Left renal cortex interstitium (tissue), 4 donors: ENCODE measurements at regions not wholly inside any gene's neighbourhood (a gene's known extent, or its start where the extent isn't known, plus 50 kb on each side); places are given as distances from the start of the nearest gene placed in this dataset.
"Not testable (repeated sequence)": the region's sequence is repeated elsewhere in the genome, so short reads cannot be mapped to it uniquely, and the experiment has no call there.

ENCODE experiments used
- DNase-seq, 4 donors: peaks; one replicate each; pipeline ENCODE4 v3.0.0-alpha.2; 2013; ENCODE audit warnings: low read depth in 4 of 4, low spot score in 2 of 4, missing footprints in 1 of 4

DNA sequence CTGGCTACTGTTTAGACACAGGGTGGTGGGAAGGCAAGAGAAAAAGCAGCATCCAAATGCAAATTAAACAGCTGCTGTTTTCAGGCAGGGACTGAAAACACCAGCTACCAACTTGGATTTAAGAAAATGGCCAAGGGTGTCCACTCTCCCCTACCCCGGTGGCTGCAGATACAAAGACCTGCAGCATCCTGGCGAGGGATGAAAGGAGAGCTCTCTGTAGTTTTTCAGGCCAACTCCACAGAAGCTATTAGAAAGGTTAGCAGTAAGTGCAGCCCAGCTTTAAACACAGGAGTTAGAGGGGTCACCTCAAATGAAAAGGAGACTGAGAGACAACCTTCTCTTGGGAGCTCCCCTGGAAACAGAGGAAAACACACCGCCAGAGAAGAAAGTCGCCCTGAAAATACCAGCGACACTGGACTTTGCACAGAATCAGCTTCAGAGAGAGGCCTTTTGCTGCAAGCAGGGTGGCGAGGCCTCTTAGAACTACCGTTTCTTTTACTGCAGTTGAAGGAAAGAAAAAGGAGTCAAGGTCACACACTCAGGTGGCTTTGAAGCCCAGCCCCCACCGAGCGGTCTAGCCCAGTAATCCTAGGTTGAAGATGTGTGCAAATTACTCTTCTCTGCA is 74.4 kb upstream of the TIAM1 start:
- DNase-seq: no peak

DNA sequence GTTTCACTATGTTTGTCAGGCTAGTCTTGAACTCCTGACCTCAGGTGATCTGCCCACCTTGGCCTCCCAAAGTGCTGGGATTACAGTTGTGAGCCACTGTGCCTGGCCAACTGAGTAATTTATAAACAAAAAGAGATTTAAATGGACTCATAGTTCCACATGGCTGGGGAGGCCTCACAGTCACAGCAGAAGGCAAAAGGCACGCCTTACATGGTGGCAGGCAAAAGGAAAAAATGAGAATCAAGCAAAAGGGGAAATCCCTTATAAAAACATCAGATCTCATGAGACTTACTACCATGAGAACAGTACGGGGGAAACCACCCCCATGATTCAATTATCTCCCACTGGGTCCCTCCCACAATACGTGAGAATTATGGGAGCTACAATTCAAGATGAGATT is 73.2 kb upstream of the TIAM1 start:
- not testable (repeated sequence) for DNase-seq

DNA sequence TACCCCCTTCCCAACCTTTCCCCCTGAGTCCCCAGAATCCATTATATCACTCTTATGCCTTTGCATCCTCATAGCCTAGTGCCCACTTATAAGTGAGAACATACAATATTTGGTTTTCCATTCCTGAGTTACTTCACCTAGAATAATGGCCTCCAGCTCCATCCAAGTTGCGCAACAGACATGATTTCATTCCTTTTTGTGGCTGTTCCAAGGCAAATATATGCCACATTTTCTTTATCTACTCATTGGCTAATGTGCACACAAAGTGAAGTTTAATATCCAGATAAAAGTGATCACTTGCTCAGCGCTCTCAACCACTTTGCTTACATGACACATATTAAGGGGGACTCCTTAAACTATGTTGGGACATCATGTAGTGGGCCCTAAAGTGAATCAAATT is 72.4 kb upstream of the TIAM1 start:
- DNase-seq: no peak

- DNase-seq: no peak
Measured at GRCh38 chr21:31414263-31415000, 70.4 kb upstream of the TIAM1 start.

- DNase-seq: no peak
Measured at GRCh38 chr21:31413698-31414097, 69.6 kb upstream of the TIAM1 start.

GRCh38 chr21:31410499-31411131 is 66.6 kb upstream of the TIAM1 start:
- DNase-seq: peak in 2 of 4 donors; percentile 28 to 44

DNA sequence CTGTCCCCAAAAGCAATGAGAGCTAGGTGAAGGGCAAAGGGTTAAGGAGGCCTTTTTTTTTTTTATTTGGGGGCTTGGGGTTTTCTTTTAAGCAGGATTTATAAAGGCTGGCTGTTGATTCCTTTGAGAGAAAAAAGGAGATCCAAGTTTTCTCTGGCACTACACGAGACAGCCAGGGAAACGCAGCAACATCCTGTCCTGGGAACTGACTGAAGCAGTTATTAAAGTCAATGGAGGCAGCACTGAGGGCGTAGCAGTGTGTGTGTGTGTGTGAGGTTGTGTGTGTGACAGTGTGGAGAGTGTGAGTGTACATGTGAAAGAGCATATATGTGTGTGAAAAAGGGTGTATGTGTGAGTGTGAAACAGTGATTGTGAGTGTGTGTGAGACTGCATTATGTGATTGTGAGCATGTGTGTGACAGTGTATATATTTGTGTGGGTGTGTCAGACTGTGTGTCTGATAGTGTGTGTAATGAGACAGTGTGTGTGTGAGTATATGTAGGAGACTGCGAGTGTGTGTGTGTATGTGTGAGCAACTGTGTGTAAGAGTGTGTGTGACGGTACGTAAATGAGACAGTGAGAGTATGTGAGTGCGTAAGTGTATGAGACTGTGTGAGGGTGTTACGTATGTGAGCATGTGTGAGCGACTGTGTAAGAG is 65.9 kb upstream of the TIAM1 start:
- no peak for DNase-seq

DNA sequence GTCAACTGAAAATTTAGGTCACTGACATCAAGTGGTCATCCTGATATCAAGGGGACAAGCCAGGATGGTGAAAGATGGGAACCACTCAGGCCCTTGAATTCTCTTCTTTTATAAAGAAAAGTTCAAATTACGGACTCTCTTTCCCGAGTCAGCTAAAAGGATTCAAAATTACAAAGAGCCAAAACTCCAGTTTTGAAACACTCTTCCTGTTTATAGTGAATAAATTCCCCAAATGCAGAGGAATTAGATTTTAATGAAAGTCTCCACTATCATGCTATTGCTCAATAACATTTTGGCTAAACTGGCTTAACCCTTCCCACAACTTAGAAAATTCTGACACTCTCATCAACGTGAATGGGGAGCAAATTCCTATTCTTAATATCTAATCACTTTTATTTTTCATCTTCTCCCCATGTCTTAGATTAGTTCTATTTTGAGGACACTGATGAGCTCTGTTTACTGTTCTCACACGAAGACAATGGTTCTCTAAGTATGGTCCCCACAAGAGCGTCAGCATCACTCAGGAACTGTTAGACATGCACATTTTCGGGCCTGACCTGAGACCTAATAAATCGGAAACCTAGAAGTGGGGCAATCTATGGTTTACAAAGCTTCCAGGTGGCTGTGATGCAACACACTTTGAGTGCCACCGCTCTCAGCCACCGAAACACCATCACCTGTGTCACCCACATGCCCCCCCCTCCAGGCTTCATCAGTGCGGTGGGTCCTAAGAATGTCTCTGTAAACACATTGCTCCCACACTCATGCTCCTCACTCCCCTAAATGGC is 64.4 kb upstream of the TIAM1 start:
- DNase-seq: no peak

- no peak for DNase-seq
Measured at GRCh38 chr21:31406510-31406909, 62.4 kb upstream of the TIAM1 start.

GRCh38 chr21:31405604-31406003 is 61.5 kb upstream of the TIAM1 start:
- no peak for DNase-seq

DNA sequence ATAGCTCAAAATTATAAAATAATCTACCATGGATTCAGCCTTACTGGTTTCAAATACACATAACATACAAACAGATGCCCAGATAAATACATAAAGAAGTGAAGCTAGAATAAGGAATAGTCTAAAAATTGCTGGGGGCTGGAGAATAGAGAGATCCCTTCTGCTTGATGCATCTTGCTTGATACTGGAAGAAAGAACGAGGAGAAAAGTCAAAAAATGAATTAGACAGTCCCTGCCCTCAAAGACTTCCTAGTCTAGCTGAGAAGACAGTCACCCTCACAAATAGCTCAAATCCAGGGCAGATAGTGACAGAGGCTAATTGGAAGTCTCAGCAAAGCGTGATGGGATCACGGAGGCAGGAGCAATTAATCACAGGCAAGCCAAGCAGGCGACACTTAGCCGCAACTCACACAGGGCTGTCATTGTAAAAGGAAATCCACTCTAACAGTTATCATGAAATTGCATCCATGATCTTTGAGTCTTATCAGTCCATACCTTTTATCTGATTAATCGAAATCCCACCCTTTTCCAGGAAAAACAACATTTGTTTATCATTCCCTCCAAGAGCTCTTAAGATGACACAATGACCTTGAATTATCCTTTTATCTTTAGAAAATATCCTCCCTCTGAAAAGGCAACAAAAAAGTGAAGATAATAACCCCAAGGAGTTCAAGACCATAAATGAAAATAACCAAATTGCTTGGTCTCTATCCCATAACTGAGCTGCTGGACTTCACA is 59.7 kb upstream of the TIAM1 start:
- DNase-seq: no peak

- no peak for DNase-seq
Measured at GRCh38 chr21:31399591-31399990, 55.5 kb upstream of the TIAM1 start.

GRCh38 chr21:31398574-31398973 is 54.5 kb upstream of the TIAM1 start:
- DNase-seq: no peak

GRCh38 chr21:31397939-31398338 is 53.9 kb upstream of the TIAM1 start:
- no peak for DNase-seq

DNA sequence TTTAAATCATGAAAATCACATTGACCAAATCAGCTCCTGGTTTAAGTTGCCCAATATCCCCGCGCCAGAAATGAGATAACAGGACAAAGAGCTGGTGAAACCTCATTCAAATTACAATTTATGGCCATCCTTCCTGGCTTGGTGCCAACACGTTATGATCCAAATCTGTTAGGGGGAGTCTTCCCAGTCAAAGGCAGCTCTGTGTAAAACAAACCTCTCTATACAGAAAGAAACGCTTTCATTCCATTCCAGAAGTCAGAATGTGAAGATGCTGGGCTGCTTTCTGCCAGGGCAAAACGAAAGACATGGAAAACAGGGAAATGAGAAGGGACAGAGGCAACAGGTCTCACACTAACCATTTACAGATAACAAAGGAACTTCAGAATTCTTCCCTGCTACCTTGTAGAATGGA is 53.5 kb upstream of the TIAM1 start:
- no peak for DNase-seq

GRCh38 chr21:31397030-31397429 is 53.0 kb upstream of the TIAM1 start:
- DNase-seq: no peak

- DNase-seq: no peak
Measured at GRCh38 chr21:31396399-31396798, 52.3 kb upstream of the TIAM1 start.

DNA sequence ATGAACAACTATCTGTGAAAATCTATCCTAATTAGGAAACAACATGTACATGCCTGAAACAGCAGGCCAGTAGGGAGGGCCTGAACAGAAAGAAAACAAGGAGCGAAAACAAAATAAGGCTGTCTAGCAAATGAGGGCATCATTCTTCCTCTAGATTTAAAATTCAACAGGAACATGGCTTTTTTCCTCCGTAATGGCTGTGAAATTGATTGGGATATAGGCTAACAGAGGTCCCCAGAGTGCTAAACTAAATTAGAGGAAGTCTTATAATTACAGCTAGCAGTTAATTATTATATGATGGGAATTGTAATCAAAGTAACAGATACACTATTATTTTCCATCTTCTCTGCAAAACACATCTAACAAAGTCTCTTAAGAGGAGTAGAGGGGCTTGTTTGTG is 51.7 kb upstream of the TIAM1 start:
- DNase-seq: no peak

- DNase-seq: no peak
Measured at GRCh38 chr21:31395268-31395667, 51.2 kb upstream of the TIAM1 start.

DNA sequence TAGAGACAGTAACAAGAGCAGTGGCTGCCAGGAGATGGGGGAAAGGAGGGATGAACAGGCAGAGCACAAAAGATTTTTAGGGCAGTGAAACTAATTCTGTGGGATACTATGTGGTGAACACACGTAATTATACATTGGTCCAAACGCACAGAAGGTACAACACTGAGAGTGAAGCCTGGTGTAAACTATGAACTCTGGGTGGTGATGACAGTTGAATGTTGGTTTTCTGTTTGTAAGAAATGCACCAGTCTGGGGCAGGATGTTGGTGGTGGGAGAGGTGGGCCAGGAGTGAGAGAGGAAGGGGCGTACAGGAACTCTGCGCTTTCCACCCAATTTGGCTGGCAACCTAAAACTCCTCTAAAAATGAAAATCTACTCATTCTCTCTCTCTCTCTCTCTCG is 50.2 kb upstream of the TIAM1 start:
- no peak for DNase-seq
